Suprapubic skin (tissue), 3 donors: ENCODE measurements at regions not wholly inside any gene's neighbourhood (a gene's known extent, or its start where the extent isn't known, plus 50 kb on each side); places are given as distances from the start of the nearest gene placed in this dataset.

Experiments
- POLR2A ChIP-seq, 2 donors: fragments of 450-650 bp; IDR thresholded peaks; one replicate each; pipeline ENCODE4 v1.6.1; 2017; ENCODE audit warnings: antibody characterized with exemption in 2 of 2, mild to moderate bottlenecking in 2 of 2, moderate library complexity in 2 of 2
- TF ChIP-seq, protein P1 (sequence below), 2 donors: fragments of 200-600 bp in 1 of 2; fragments of 450-650 bp in 1 of 2; sonication (generic) in 1 of 2; IDR thresholded peaks; one replicate each; pipeline ENCODE4 v1.5.1; 2016 to 2019; ENCODE audit warnings: antibody characterized with exemption in 2 of 2, mild to moderate bottlenecking in 1 of 2, moderate library complexity in 1 of 2

GRCh38 chr15:46089467-46089935 lies 454.7 kb downstream of the SQOR start:
- TF ChIP-seq, protein P1, sequence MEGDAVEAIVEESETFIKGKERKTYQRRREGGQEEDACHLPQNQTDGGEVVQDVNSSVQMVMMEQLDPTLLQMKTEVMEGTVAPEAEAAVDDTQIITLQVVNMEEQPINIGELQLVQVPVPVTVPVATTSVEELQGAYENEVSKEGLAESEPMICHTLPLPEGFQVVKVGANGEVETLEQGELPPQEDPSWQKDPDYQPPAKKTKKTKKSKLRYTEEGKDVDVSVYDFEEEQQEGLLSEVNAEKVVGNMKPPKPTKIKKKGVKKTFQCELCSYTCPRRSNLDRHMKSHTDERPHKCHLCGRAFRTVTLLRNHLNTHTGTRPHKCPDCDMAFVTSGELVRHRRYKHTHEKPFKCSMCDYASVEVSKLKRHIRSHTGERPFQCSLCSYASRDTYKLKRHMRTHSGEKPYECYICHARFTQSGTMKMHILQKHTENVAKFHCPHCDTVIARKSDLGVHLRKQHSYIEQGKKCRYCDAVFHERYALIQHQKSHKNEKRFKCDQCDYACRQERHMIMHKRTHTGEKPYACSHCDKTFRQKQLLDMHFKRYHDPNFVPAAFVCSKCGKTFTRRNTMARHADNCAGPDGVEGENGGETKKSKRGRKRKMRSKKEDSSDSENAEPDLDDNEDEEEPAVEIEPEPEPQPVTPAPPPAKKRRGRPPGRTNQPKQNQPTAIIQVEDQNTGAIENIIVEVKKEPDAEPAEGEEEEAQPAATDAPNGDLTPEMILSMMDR (IDR thresholded peaks at IDR 0.05), result no peak
- no peak for TF ChIP-seq POLR2A (IDR thresholded peaks at IDR 0.05)
